ENCODE measurements at regions not wholly inside any gene's neighbourhood (a gene's known extent, or its start where the extent isn't known, plus 50 kb on each side); places are given as distances from the start of the nearest gene placed in this dataset.

DNA sequence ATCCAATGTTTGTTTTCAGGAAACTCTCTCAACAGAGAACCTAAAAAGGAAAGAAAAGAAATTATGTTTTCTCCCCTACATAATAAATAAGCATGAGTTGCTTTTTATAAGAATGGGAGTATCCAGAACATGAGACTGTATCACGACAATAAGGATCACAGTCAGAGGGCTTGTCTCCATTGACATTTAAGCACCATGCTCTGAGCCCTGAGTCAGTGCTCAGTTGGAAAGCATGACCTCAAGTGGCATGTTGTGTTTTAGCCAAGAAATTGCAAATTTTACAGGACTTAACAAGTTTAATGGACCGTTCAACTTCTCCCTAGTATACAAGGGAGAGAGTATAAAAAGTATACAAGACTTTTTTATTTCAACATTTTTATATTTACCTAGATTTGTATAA, 431.6 kb downstream of the GJA1 start:
- DNase-seq (no peak), ATAC-seq (ENCODE audit: low read depth) (no peak)
- Mint-ChIP-seq H3K9me3 (no peaks in the 10 kb centered on the region), H3K4me1 (no peaks in the 10 kb centered on the region), H3K4me3 (no peak overlapping the region), H3K36me3 (ENCODE audit: low read depth) (no peaks in the 10 kb centered on the region), H3K27me3 (no peaks in the 10 kb centered on the region), H3K27ac (no peak overlapping the region)
- TF ChIP-seq, protein P1, sequence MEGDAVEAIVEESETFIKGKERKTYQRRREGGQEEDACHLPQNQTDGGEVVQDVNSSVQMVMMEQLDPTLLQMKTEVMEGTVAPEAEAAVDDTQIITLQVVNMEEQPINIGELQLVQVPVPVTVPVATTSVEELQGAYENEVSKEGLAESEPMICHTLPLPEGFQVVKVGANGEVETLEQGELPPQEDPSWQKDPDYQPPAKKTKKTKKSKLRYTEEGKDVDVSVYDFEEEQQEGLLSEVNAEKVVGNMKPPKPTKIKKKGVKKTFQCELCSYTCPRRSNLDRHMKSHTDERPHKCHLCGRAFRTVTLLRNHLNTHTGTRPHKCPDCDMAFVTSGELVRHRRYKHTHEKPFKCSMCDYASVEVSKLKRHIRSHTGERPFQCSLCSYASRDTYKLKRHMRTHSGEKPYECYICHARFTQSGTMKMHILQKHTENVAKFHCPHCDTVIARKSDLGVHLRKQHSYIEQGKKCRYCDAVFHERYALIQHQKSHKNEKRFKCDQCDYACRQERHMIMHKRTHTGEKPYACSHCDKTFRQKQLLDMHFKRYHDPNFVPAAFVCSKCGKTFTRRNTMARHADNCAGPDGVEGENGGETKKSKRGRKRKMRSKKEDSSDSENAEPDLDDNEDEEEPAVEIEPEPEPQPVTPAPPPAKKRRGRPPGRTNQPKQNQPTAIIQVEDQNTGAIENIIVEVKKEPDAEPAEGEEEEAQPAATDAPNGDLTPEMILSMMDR (IDR thresholded peaks at IDR 0.05), result no peak
- intact Hi-C loops (cut with micrococcal nuclease), result no loop called here
- ChIA-PET CTCF (no interaction called here), POLR2A (no interaction called here)

- no peak overlapping the region for H3K4me3 Mint-ChIP-seq
- ChIA-PET CTCF (no interaction called here), POLR2A (no interaction called here)
- peaks cover 5% of the 10 kb centered on the region for H3K9me3 Mint-ChIP-seq
- H3K27me3 Mint-ChIP-seq, result no peaks in the 10 kb centered on the region
- TF ChIP-seq, protein P1 (IDR thresholded peaks at IDR 0.05), result no peak
- intact Hi-C loops (cut with micrococcal nuclease), result no loop called here
- no peak for DNase-seq
- no peak for ATAC-seq (ENCODE audit: low read depth)
- H3K27ac Mint-ChIP-seq, result no peak overlapping the region
- no peaks in the 10 kb centered on the region for H3K36me3 Mint-ChIP-seq (ENCODE audit: low read depth)
- H3K4me1 Mint-ChIP-seq, result no peaks in the 10 kb centered on the region
These were observed 432.8 kb downstream of the GJA1 start for GRCh38 chr6:121868206-121868605.

DNA sequence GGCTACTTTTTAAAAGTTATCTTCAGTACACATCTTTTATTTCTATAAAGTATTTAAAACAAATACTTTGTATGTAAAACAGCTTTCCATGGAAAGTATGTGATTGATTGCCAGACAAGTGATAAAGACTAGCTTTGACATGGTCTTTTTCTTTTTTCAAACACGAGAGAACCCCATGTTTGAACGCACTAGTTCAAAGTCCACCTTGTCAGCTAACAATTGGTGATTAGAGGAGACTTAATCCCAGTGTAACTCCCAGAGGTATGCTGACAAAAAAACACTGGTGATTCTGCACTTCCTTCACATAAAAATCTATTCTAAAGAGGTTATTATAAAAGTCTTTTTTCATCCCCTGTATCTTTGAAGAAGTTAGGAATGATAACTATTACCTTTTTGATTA, 438.1 kb downstream of the GJA1 start:
- no peak for DNase-seq
- no peaks in the 10 kb centered on the region for H3K36me3 Mint-ChIP-seq (ENCODE audit: low read depth)
- no peak overlapping the region for H3K27ac Mint-ChIP-seq
- TF ChIP-seq, protein P1 (IDR thresholded peaks at IDR 0.05), result no peak
- intact Hi-C loops (cut with micrococcal nuclease), result no loop called here
- no peak overlapping the region for H3K4me3 Mint-ChIP-seq
- no peaks in the 10 kb centered on the region for H3K27me3 Mint-ChIP-seq
- no peaks in the 10 kb centered on the region for H3K4me1 Mint-ChIP-seq
- peaks cover 5% of the 10 kb centered on the region for H3K9me3 Mint-ChIP-seq
- ChIA-PET CTCF (no interaction called here), POLR2A (no interaction called here)
- no peak for ATAC-seq (ENCODE audit: low read depth)

GRCh38 chr6:121876721-121877120, 441.3 kb downstream of the GJA1 start:
- no peak for DNase-seq
- TF ChIP-seq, protein P1 (IDR thresholded peaks at IDR 0.05), result no peak
- no peak overlapping the region for H3K4me3 Mint-ChIP-seq
- no peaks in the 10 kb centered on the region for H3K36me3 Mint-ChIP-seq (ENCODE audit: low read depth)
- ChIA-PET CTCF (no interaction called here), POLR2A (no interaction called here)
- no peak for ATAC-seq (ENCODE audit: low read depth)
- H3K27me3 Mint-ChIP-seq, result no peaks in the 10 kb centered on the region
- no peaks in the 10 kb centered on the region for H3K4me1 Mint-ChIP-seq
- peaks cover 5% of the 10 kb centered on the region for H3K9me3 Mint-ChIP-seq
- intact Hi-C loops (cut with micrococcal nuclease), result no loop called here
- no peak overlapping the region for H3K27ac Mint-ChIP-seq

- DNase-seq, result no peak
- H3K27me3 Mint-ChIP-seq, result no peaks in the 10 kb centered on the region
- ATAC-seq (ENCODE audit: low read depth), result no peak
- intact Hi-C loops (cut with micrococcal nuclease), result no loop called here
- H3K27ac Mint-ChIP-seq, result no peak overlapping the region
- CTCF ChIA-PET, result no interaction called here
- TF ChIP-seq, protein P1 (IDR thresholded peaks at IDR 0.05), result no peak
- no peaks in the 10 kb centered on the region for H3K9me3 Mint-ChIP-seq
- H3K4me3 Mint-ChIP-seq, result no peak overlapping the region
- no peaks in the 10 kb centered on the region for H3K4me1 Mint-ChIP-seq
- POLR2A ChIA-PET, result no interaction called here
- H3K36me3 Mint-ChIP-seq (ENCODE audit: low read depth), result no peaks in the 10 kb centered on the region
These were observed 443.7 kb downstream of the GJA1 start for GRCh38 chr6:121879149-121879548.

Data from activated B cell treated with CpG ODN at 0.5 μM for 24 hours (primary cell).